Activated CD8-positive, alpha-beta memory T cell treated with anti-CD3 and anti-CD28 coated beads for 48 hours (primary cell): ENCODE measurements at regions not wholly inside any gene's neighbourhood (a gene's known extent, or its start where the extent isn't known, plus 50 kb on each side); places are given as distances from the start of the nearest gene placed in this dataset.
"Not testable (repeated sequence)": the region's sequence is repeated elsewhere in the genome, so short reads cannot be mapped to it uniquely, and the experiment has no call there.

Experiments
- DNase-seq, 3 experiments: peaks; one replicate each; pipeline ENCODE4 v3.0.0-alpha.2; 2020; ENCODE audit warnings: low read depth in 2 of 3, low spot score in 2 of 3

DNA sequence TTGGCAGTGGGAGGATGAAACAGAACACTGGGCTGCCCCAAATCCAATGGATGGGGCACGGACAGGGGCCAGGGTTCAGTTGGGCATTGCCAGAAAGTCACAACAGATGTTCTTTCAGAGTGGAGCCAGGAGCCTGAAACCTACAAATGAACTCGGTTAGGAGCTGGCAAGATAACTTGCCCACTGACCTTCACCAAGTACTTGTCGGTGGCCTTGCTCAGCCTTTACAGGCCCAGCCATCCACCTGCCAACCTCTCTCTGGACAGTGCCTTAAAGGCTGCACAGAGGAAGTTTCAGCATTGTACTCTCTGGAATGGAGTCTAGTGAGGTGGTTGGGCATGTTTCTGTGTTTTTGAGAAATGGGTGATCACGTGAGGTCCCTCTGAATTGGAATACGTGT, 87.1 kb upstream of the USP9X start:
- no peak for DNase-seq

DNA sequence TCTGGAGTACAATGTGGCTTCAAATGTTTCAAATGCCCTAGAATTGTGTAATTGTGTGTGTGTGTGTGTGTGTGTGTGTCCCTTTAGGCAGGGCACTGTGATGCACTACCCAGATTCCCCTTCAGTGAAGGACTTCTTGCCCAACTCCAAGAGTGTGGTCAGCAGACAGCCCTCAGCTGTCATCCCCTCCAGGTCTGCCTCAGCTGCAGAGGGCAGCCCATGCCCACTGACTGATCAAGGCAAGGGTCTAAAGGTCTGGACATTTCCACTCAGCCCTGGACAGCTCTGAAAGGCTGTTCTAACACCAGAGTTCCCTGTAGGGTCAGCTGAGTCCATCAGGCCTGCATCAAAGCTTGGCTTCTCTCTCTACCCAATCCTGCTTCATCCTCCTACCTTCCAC, 83.9 kb upstream of the USP9X start:
- no peak for DNase-seq

DNA sequence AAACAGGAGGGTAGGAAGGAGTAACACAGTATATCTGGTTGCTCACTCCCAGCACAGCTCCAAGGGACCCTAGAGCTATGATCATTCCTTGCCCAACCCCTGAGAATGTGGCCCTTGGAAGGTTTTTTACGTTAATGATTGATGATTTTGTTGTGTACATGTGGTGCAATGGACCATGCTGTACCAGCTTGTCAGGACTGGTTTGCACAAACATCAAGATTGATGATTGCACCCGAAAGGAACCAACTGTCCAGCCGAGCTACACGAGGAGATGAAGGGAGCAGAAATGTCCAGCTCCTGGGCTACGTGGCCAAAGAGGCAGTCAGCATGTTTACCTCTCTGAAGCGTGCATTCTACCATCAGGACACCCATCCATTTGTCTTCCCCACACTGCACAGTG, 83.2 kb upstream of the USP9X start:
- no peak for DNase-seq

DNA sequence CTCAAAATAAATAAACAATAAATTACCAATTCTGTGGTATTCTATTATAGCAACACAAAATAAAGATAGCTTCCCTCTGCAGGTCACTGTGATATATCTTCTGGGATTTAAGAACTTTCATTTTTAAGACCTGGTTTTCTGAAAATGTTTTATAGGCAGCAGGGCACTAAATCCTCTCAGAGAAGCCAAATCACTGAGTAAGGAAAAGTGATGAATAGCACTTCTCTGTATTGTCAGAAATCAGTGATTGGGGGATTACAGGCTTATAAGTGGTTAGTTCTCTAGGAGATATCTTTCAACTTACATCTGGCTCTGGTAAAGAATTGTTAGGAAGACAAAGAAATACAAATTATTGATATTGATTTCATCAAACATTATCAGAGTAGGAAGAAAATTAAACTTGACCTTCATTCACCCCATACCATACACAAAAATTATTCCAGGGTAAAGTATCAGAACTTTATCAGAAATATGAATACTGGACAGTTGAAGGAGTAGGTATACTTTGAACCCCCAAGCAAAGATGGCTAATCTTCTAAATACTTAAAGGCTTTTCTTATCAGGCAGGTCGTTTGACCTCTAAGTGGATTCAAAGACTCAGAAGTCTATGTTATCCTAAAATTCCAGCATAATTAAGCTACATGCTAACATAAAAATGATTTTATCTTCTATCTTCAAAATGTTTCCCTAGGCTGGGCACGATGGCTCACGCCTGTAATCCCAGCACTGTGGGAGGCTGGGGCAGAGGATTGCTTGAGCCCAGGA, 81.6 kb upstream of the USP9X start:
- DNase-seq, result no peak

DNA sequence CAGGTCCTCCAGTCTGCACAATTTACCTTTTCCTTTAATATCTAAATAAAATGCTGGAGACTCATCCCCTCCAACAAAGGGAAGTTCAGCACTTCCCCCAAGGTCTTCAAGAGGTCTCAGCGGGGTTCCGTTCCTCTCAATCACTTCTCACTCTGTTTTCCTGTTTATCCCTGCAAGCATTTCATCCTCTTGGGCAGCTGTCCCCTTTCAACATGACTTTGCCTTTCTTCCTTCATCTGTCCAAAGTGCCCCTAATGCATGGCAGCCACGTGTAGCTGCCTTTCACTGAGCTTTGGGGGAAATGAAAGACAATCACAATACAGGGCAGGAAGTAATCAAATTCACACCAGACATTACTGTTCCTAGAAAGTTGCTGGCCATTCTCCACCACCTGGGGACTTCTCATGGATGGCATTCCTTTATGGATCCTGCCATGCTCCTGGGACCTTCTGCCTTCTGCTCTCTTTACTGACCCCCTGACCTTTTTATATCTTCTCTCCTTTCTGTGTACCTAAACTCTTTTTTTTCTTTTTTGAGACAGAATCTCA, 79.7 kb upstream of the USP9X start:
- no peak for DNase-seq

DNA sequence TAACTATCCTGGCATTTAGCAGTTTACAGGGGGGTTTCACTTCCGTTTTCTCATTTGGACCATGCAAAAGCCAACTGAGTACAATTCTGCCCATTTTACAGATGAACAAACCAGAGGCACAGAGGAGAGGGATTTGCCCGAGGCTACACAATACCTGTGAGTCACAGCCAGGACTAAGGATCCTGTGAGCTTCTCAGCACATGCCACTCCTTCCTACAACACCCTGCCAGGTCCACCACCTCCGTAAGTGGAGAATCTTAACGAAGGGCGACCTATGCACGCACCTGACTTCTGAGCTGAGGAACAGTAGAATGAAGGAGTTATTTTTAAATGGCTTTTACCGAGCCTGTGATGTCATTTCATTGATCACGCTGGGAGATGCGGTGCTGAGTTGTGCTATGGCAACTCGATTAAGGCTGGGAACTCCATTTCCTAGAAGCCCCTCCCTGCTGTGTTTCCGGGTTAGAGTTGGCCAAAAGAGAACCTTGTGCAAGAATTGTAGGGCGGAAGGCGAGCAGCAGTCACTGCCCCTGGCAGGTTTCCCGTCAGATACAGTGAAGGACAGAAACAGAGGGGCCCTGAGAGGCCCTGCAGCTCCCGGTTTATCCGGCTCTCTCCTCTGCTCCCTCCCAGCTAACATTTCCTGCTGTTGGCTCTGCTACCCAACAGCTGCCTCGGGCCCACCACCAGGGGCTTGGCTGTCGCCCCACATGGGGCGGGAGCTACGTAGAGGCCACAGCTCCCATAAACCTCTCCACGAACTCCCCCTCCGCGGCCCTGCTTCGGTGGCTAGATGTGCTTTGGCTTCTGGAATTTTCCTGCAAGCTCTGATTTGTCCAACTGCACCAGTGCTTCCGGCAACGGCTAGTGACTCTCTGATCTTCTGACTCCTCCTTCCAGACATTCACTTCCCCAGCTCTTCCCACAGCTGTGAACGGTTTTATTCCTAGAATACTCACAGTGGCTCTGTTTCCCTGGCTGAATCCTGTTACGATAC, 75.1 kb upstream of the USP9X start:
- peak in 1 of 3 experiments; percentile 5 for DNase-seq

DNA sequence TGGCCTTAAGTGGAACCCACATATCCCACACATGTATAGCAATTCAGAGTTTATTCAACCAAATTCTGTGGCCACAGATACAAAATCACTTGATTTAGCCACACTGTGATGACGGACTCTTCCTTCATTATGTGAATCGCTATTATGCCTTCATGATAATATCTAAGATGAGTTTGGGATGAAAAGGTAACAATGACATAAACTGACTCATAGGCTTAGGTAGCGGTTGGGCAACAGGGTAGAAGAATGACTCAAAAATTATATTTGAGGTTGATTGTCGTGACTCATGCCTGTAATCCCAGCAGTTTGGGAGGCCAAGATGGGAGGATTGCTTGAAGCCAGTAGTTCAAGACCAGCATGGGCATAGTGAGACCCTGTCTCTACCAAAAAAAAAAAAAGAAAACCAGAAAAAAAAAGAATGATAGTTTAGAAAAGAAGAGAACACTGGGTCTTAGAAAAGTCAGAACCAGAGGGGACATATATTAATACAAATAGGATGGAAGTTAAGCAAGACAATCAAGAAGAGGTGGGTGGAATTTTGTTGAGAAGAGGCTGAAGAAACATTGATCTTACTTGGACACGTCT, 70.4 kb upstream of the USP9X start:
- DNase-seq, result no peak

DNA sequence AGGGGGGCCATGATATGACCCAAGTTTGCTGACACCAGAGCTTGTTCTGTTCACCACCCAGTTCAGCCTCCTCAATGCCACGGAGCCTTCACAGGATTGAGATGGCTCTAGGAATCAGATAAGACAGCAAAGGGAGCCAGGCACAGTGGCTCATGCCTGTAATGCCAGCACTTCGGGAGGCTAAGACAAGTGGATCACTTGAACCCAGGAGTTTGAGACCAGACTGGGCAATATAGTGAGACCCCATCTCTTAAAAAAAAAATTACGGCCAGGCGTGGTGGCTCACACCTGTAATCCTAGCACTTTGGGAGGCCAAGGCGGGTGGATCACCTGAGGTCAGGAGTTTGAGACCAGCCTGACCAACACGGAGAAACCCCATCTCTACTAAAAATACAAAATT, 67.5 kb upstream of the USP9X start:
- DNase-seq, result not testable (repeated sequence)

DNA sequence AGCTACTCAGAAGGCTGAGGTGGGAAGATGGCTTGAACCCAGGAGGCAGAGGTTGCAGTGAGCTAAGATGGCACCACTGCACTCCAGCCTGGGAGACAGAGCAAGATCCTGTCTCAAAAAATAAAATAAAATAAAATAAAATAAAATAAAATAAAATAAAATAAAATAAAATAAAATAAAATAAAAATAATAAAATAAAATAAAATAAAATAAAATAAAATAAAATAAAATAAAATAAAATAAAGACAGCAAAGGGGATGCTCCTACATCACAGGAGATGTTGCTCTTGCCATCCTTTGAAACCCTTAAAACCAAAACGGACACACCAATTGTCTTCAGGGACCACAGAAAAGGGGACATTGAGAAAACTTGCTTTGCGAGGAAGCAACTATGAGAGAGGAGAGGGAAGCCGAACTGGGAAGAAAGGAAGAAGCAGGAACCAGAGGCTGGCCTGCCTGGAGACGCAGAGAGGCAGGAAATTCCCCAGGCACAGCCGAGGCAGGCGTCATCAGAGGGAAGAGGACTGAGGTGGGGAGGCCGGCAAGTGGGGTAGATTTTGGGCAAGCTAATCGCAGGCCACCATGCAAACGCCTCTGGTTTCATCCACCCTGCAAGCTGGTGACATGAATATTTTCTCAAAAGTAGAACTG, 66.7 kb upstream of the USP9X start:
- not testable (repeated sequence) for DNase-seq

DNA sequence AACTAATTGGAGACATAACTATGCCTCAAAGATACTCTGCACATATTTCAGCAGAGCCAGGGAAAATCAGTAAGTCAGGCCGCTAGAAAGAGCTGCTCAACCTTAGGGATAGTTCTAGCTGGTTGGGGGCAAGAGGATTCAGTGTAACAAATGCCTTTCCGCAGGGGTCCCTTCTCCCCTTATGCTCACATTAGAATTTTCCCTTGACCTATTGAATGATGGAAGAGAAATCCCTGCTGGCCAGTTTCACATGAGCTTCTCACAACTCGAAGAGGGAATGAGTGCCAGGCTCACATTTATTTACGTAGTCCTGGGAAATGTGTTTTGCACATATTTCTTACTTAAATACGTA, 66.2 kb upstream of the USP9X start:
- no peak for DNase-seq

DNA sequence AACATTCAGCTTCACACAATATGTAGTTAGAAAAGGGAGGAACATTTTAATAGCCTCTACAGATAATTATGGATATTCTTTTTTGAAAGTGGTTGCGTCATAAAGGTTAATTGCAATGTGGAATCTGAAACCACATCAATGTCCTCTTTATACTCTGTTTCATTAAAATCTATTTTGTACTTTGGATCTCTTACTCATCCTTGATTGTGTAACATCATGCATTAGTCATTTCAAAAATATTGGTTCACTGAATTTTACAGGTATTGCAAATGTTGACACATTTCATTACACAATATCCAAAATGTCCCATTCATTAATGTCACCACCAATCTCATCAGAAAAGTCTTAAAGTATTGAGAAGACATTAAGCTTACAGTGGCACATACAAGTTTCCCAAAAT, 62.7 kb upstream of the USP9X start:
- no peak for DNase-seq

DNA sequence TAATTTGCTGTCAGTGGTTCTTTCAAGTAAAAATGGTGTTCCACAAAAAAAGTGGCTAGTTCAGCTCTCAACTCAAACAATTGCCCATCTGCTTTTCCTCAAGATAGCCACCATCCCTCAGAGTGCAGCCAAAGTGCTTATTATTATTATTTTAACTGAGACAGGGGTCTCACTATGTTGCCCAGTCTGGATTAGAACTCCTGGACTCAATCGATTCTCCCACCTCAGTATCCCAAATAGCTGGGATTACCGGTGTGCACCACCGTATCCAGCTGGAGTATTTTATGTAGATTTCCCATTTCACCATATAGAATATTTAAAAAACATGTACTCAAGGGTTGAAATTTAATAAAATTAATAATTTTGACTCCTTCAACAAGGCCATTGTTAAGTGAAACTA, 62.1 kb upstream of the USP9X start:
- DNase-seq, result no peak

DNA sequence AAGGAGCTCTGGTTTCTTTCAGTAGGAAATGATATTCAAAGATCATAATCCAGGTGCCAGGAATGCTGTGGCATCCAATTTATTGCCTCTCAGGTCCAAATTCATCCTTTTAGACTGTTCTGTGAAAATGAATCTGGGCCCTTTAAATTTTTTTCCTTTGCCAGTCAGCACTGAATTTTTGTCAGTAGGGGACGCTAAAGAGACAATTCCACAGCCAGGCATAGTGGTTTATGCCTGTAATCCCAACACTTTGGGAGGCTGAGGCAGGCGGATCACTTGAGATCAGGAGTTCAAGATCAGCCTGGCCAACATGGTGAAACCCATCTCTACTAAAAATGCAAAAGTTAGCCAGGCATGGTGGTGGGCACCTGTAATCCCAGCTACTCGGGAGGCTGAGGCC, 60.9 kb upstream of the USP9X start:
- DNase-seq, result not testable (repeated sequence)

DNA sequence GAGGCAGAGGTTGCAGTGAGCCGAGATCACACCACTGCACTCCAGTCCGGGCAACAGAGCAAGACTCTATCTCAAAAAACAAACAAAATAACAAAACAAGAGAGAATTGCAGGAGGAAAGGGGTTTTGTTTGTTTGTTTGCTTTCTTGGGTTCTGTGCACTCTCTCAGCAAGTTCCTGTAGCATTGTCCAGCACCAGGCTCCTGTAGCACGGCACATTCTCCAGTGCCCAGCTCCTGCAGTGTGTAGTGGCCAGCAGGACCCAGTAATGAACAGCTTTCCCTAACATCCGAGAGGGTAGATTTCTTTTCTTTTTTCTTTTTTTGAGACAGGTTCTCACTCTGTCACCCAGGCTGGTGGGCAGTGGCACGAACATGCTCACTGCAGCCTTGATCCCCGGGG, 60.5 kb upstream of the USP9X start:
- no peak for DNase-seq

DNA sequence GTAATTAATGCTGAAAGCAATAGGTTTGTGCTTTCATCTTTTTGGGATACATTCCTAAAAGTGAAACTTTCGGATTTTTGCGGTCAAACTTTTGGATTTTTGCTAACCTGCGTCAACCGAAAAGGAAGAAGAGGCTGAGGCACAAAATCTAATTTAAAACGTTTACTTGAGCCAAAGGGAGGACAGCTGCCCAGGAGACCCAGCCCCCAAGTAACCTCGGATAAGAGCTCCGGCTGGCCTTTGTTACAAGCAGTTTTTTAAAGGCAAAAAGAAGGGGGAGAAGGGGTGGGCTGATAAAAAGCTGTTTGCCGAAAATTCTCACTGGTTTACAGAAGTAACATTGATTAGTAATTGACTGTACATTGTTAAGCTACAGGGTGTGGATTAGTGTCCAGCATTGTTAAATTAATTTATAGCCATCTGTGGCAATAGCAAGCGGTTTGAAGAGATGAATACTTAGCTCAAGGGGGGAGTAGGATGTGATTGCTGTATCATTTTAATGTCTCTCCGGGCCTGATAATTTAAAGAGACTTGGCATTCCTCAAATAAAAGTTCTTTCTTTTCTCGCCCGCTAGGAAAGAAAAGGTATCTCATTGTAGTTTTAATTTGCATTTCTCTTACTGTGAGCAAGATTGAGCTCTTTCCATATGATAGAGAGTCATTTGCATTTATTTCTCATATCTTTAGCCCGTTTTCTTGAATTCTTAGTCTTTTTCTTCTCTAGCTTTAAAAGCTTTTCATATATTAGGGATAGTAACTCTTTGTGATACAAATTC, 59.1 kb upstream of the USP9X start:
- DNase-seq, result no peak

DNA sequence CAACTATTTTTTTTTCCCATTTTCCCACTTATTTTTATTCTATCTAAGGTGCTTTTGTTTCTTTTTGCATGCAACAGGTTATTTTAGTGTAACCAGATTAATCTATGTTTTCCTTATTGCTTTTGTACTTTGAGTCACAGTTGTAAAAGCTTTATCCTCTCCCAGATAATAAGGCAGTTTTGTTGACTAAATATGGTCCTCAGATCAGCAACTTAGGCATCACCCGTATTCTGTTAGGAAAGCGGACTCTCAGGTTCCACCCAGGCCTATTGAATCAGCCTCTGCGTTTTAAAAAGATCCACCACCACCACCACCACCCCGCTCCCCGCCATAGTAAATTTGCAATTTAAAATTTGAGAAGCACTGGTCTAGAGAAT, 58.6 kb upstream of the USP9X start:
- DNase-seq, result no peak

DNA sequence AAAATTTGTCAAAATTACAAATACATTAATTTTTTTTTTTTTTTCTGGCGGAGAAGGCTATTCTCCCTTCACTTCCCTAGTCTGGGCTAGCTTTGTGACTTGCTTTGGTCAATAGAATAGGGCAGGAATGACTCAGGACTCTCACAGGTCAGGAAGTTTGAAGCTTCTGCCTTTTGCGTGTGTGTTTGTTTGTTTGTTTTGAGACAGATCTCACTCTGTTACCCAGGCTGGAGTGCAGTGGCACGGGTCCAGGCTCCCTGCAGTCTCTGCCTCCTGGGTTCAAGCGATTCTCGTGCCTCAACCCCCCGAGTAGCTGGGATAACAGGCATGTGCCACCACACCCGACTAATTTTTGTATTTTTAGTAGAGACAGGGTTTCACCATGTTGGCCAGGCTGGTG, 55.9 kb upstream of the USP9X start:
- no peak for DNase-seq

DNA sequence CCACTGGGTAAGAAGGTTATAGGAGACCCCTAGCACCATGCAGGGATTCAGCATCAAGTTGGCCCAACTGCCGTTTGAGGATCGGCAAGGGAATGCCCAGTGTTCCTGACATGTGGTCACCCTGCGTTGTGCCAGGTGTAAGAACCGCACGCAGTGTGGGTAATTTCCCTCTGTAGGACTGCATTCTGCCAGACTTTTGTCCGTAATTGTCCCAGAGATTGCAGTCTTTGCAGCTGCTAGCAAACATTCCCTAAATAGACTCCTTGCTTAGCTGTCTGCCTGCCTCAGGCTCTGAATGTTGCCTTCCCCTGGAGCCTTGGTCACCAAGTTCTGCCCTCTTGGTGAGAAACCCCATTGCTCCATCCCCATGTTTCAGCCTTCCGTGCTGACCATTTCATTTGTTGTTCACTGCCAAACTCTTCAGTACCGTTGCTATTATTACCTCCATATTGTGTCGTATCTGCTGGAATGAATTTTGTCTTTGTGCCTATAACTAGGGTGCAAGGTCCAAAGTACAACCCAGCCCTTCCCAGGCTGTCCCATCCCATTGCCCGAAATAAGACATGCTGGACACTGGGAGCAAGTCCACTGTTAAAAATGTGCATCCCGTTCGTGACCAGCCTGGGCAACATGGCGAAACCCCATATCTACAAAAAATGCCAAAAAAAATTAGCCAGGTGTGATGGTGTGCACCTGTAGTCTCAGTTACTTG, 53.8 kb upstream of the USP9X start:
- DNase-seq, result no peak

DNA sequence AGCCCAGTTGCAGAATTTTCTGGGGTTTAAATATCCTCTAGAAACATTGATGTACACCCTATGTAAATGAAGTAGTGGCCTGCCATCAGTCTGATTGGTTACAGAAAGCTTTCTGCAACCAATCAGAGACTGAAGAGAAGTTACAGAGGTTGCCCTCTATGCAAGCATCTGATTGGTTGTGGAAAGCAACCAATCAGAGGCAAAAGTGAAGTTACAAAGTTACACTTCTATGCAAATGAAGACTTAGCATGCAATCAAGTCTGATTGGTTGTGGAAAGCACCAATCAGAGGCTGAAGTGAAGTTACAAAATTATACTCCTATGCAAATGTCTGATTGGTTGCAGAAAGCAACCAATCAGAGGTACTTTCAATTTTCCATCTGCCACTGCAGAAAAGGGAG, 51.9 kb upstream of the USP9X start:
- DNase-seq, result no peak

DNA sequence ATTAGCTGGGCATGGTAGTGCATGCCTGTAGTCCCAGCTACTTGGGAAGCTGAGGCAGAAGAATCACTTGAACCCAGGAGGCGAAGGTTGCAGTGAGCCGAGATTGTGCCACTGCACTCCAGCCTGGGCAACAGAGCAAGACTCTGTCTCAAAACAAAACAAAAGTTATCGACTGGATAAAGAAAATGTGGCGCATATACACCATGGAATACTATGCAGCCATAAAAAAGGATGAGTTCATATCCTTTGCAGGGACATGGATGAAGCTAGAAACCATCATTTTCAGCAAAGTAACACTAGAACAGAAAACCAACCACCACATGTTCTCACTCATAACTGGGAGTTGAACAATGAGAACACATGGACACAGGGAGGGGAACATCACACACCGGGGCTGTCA, 50.3 kb upstream of the USP9X start:
- DNase-seq, result not testable (repeated sequence)
